Left lung (tissue), 4 donors: ENCODE measurements at regions not wholly inside any gene's neighbourhood (a gene's known extent, or its start where the extent isn't known, plus 50 kb on each side); places are given as distances from the start of the nearest gene placed in this dataset.

Source experiments
- ATAC-seq: fragments of 200-7000 bp; cut with Tn5 transposase; one replicate; pipeline ENCODE4 v1.9.1; 2020; ENCODE audit warnings: moderate library complexity
- DNase-seq, 4 donors: peaks; one replicate each; pipeline ENCODE4 v3.0.0-alpha.2; 2013 to 2020
- H3K27ac ChIP-seq, 2 donors: fragments of 200-600 bp; sonication (generic) in 1 of 2; one replicate each; pipeline versions ENCODE4 v1.5.0 to v1.8.0; 2020 to 2021
- H3K27me3 ChIP-seq, 2 donors: fragments of 200-600 bp; sonication (generic) in 1 of 2; one replicate each; pipeline versions ENCODE4 v1.5.0 to v1.8.0; 2020 to 2021
- H3K36me3 ChIP-seq, 2 donors: fragments of 200-600 bp; sonication (generic) in 1 of 2; one replicate each; pipeline versions ENCODE4 v1.5.0 to v1.8.0; 2020 to 2021
- H3K4me1 ChIP-seq, 2 donors: fragments of 200-600 bp; one replicate each; pipeline ENCODE4 v1.8.0; 2021
- H3K4me3 ChIP-seq, 2 donors: fragments of 200-600 bp; sonication (generic) in 1 of 2; one replicate each; pipeline versions ENCODE4 v1.5.0 to v1.8.0; 2020 to 2021; ENCODE audit warnings: mild to moderate bottlenecking in 1 of 2
- H3K9me3 ChIP-seq, 2 donors: fragments of 200-600 bp; sonication (generic) in 1 of 2; one replicate each; pipeline versions ENCODE4 v1.5.0 to v1.8.0; 2020 to 2021
- CTCF ChIP-seq, 2 donors: fragments of 200-600 bp; sonication (generic) in 1 of 2; IDR thresholded peaks; one replicate each; pipeline versions ENCODE4 v1.5.0 to v1.8.0; 2021; ENCODE audit warnings: antibody characterized with exemption in 2 of 2
- intact Hi-C, 2 donors: fragments of 100-400 bp; cut with DNase I; formaldehyde crosslinking; loops; one replicate each; pipeline versions ENCODE4 v1.11.2 to v1.14.2; 2022
- donor health status: DM: no; HTN: yes; CAD: no.
- donor health status: DM: no; HTN: no; CAD: no.

- Histone ChIP-seq H3K4me1 (no peaks in the 10 kb centered on the region), H3K27me3 (peaks cover 0 to 72% of the 10 kb centered on the region in 2 donors), H3K4me3 (no peak overlapping the region), H3K27ac (no peak overlapping the region), H3K36me3 (no peaks in the 10 kb centered on the region), H3K9me3 (no peaks in the 10 kb centered on the region)
- intact Hi-C loops, result no loop called here
- DNase-seq (peak in 2 of 4 donors; percentile 72 to 77), ATAC-seq (peak; percentile 78)
- no peak for TF ChIP-seq CTCF (IDR thresholded peaks at IDR 0.05)
Observed at GRCh38 chr17:79294459-79295071, 219.9 kb downstream of the ENGASE start.

- ATAC-seq (no peak), DNase-seq (no peak)
- Histone ChIP-seq H3K9me3 (no peaks in the 10 kb centered on the region), H3K36me3 (no peaks in the 10 kb centered on the region), H3K27me3 (peaks cover 0 to 70% of the 10 kb centered on the region in 2 donors), H3K27ac (no peak overlapping the region), H3K4me3 (no peak overlapping the region), H3K4me1 (no peaks in the 10 kb centered on the region)
- intact Hi-C loops, result no loop called here
- no peak for TF ChIP-seq CTCF (IDR thresholded peaks at IDR 0.05)
Observed at GRCh38 chr17:79292501-79292900, 217.9 kb downstream of the ENGASE start.

- DNase-seq, result no peak
- intact Hi-C loops, result no loop called here
Observed at GRCh38 chr17:79291391-79291790, 216.8 kb downstream of the ENGASE start.

GRCh38 chr17:79290726-79291125, 216.1 kb downstream of the ENGASE start:
- DNase-seq, result no peak
- intact Hi-C loops, result no loop called here
- H3K36me3 ChIP-seq, result no peaks in the 10 kb centered on the region
- H3K27ac ChIP-seq, result no peak overlapping the region
- no peak overlapping the region for H3K4me3 ChIP-seq
- no peak for ATAC-seq
- H3K4me1 ChIP-seq, result no peaks in the 10 kb centered on the region
- TF ChIP-seq CTCF (IDR thresholded peaks at IDR 0.05), result no peak
- H3K27me3 ChIP-seq, result peaks cover 0 to 73% of the 10 kb centered on the region in 2 donors
- H3K9me3 ChIP-seq, result no peaks in the 10 kb centered on the region

More at GRCh38 chr17:79291391-79291790, 216.8 kb downstream of the ENGASE start:
- H3K27me3 ChIP-seq, result peaks cover 0 to 71% of the 10 kb centered on the region in 2 donors
- H3K4me1 ChIP-seq, result no peaks in the 10 kb centered on the region
- no peak for ATAC-seq
- no peaks in the 10 kb centered on the region for H3K36me3 ChIP-seq
- H3K4me3 ChIP-seq, result no peak overlapping the region
- no peaks in the 10 kb centered on the region for H3K9me3 ChIP-seq
- no peak overlapping the region for H3K27ac ChIP-seq
- no peak for TF ChIP-seq CTCF (IDR thresholded peaks at IDR 0.05)

- Histone ChIP-seq H3K4me3 (no peak overlapping the region), H3K36me3 (no peaks in the 10 kb centered on the region), H3K9me3 (no peaks in the 10 kb centered on the region), H3K27me3 (peaks cover 0 to 78% of the 10 kb centered on the region in 2 donors), H3K27ac (no peak overlapping the region), H3K4me1 (no peaks in the 10 kb centered on the region)
- intact Hi-C loops, result no loop called here
- DNase-seq, result no peak
- no peak for TF ChIP-seq CTCF (IDR thresholded peaks at IDR 0.05)
- ATAC-seq, result no peak
Observed at GRCh38 chr17:79288950-79289349, 214.3 kb downstream of the ENGASE start.
